HG02970 (cell line): ENCODE measurements at regions not wholly inside any gene's neighbourhood (a gene's known extent, or its start where the extent isn't known, plus 50 kb on each side); places are given as distances from the start of the nearest gene placed in this dataset.
A peak's percentile ranks its signal among the peaks of the same experiment; 100 is the strongest.

Experiments
- ATAC-seq: cut with Tn5 transposase; IDR thresholded peaks from one replicate; pipeline ENCODE4 v1.9.1; 2021; ENCODE audit warnings: mild to moderate bottlenecking, moderate library complexity, moderate number of reproducible peaks; ENCODE audit not compliant: unreplicated experiment, low FRiP score

- ATAC-seq = no peak
These were observed 207.2 kb upstream of the RFX3 start for GRCh38 chr9:3733039-3733408.

- ATAC-seq = peak; percentile 91
These were observed 206.6 kb upstream of the RFX3 start for GRCh38 chr9:3732077-3733038.

- ATAC-seq = no peak
These were observed 204.7 kb upstream of the RFX3 start for GRCh38 chr9:3730511-3730922.

- no peak for ATAC-seq
These were observed 195.3 kb upstream of the RFX3 start for GRCh38 chr9:3721096-3721495.

- no peak for ATAC-seq
These were observed 193.5 kb upstream of the RFX3 start for GRCh38 chr9:3719286-3719685.

- ATAC-seq = no peak
These were observed 190.6 kb upstream of the RFX3 start for GRCh38 chr9:3716415-3716814.

GRCh38 chr9:3708751-3709150 is 182.9 kb upstream of the RFX3 start:
- ATAC-seq = no peak

GRCh38 chr9:3704890-3705289 is 179.1 kb upstream of the RFX3 start:
- no peak for ATAC-seq

GRCh38 chr9:3700772-3701171 is 175.0 kb upstream of the RFX3 start:
- no peak for ATAC-seq

GRCh38 chr9:3699883-3700282 is 174.1 kb upstream of the RFX3 start:
- no peak for ATAC-seq

- ATAC-seq = no peak
These were observed 172.7 kb upstream of the RFX3 start for GRCh38 chr9:3698531-3698930.

GRCh38 chr9:3698076-3698475 is 172.3 kb upstream of the RFX3 start:
- no peak for ATAC-seq

- no peak for ATAC-seq
These were observed 170.6 kb upstream of the RFX3 start for GRCh38 chr9:3696368-3696767.

GRCh38 chr9:3692606-3693005 is 166.8 kb upstream of the RFX3 start:
- no peak for ATAC-seq

- ATAC-seq = no peak
These were observed 163.8 kb upstream of the RFX3 start for GRCh38 chr9:3689555-3689954.

- no peak for ATAC-seq
These were observed 161.3 kb upstream of the RFX3 start for GRCh38 chr9:3687145-3687544.

GRCh38 chr9:3682186-3682585 is 156.4 kb upstream of the RFX3 start:
- ATAC-seq = no peak

- no peak for ATAC-seq
These were observed 151.7 kb upstream of the RFX3 start for GRCh38 chr9:3677541-3677940.

- ATAC-seq = no peak
These were observed 151.0 kb upstream of the RFX3 start for GRCh38 chr9:3676766-3677165.

- ATAC-seq = no peak
These were observed 150.1 kb upstream of the RFX3 start for GRCh38 chr9:3675946-3676345.

GRCh38 chr9:3674561-3674960 is 148.8 kb upstream of the RFX3 start:
- ATAC-seq = no peak

- no peak for ATAC-seq
These were observed 146.6 kb upstream of the RFX3 start for GRCh38 chr9:3672399-3672798.
